ENCODE measurements at regions not wholly inside any gene's neighbourhood (a gene's known extent, or its start where the extent isn't known, plus 50 kb on each side); places are given as distances from the start of the nearest gene placed in this dataset.

GRCh38 chr11:15807827-15808226 is 548.5 kb downstream of the SOX6 start:
- Histone ChIP-seq H3K4me3 (replicated peaks in 1 of 3; ENCODE audit: low read depth in 2 of 3, low read length in 3 of 3) (no peak overlapping the region), H2AFZ (ENCODE audit: insufficient read depth, low read depth, low read length, poor library complexity, severe bottlenecking) (no peak overlapping the region), H3K36me3 (replicated peaks in 1 of 2; ENCODE audit: control insufficient read depth in 1 of 2, insufficient read depth in 2 of 2, low read length in 2 of 2) (no peaks in the 10 kb centered on the region), H3K27ac (ENCODE audit: low read depth in 1 of 2, low read length in 2 of 2) (no peak overlapping the region), H3K4me1 (ENCODE audit: control insufficient read depth in 1 of 2, insufficient read depth in 2 of 2, low read length in 2 of 2) (no peaks in the 10 kb centered on the region), H3K79me2 (ENCODE audit: insufficient read depth, low read length) (no peaks in the 10 kb centered on the region), H3K27me3 (ENCODE audit: control insufficient read depth in 2 of 2, insufficient read depth in 2 of 2, low read length in 2 of 2) (no peaks in the 10 kb centered on the region), H3K9me3 (replicated peaks in 1 of 2; ENCODE audit: control insufficient read depth in 1 of 2, insufficient read depth in 1 of 2, low read length in 2 of 2) (no peaks in the 10 kb centered on the region), H3K4me2 (replicated peaks; ENCODE audit: extremely low read depth, low read length, poor library complexity, severe bottlenecking) (no peak overlapping the region), H3K9ac (ENCODE audit: insufficient read depth, low read length, poor library complexity, severe bottlenecking) (no peak overlapping the region), H4K20me1 (ENCODE audit: insufficient read depth, low read length) (no peaks in the 10 kb centered on the region)
- intact Hi-C loops (cut with micrococcal nuclease): no loop called here
- Mint-ChIP-seq H3K9me3 (peaks cover 0 to 2% (median 0%) of the 10 kb centered on the region in 7 donors), H3K4me3 (no peak overlapping the region), H3K27me3 (ENCODE audit: low read depth in 3 of 3) (peaks cover 0 to 4% (median 1%) of the 10 kb centered on the region in 3 donors), H3K27ac (no peak overlapping the region), H3K36me3 (no peaks in the 10 kb centered on the region), H3K4me1 (no peaks in the 10 kb centered on the region)
- 100% methylated on average over 1 of the region's 2 CpGs for WGBS (ENCODE audit: insufficient coverage)
- TF ChIP-seq, protein P1, sequence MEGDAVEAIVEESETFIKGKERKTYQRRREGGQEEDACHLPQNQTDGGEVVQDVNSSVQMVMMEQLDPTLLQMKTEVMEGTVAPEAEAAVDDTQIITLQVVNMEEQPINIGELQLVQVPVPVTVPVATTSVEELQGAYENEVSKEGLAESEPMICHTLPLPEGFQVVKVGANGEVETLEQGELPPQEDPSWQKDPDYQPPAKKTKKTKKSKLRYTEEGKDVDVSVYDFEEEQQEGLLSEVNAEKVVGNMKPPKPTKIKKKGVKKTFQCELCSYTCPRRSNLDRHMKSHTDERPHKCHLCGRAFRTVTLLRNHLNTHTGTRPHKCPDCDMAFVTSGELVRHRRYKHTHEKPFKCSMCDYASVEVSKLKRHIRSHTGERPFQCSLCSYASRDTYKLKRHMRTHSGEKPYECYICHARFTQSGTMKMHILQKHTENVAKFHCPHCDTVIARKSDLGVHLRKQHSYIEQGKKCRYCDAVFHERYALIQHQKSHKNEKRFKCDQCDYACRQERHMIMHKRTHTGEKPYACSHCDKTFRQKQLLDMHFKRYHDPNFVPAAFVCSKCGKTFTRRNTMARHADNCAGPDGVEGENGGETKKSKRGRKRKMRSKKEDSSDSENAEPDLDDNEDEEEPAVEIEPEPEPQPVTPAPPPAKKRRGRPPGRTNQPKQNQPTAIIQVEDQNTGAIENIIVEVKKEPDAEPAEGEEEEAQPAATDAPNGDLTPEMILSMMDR (IDR thresholded peaks at IDR 0.05): no peak
- DNase-seq: no peak

- no peaks in the 10 kb centered on the region for H3K79me2 ChIP-seq (ENCODE audit: insufficient read depth, low read length)
- H2AFZ ChIP-seq (ENCODE audit: insufficient read depth, low read depth, low read length, poor library complexity, severe bottlenecking): no peak overlapping the region
- no peaks in the 10 kb centered on the region for H3K9me3 ChIP-seq (replicated peaks in 1 of 2; ENCODE audit: control insufficient read depth in 1 of 2, insufficient read depth in 1 of 2, low read length in 2 of 2)
- intact Hi-C loops (cut with micrococcal nuclease): no loop called here
- 100% methylated on average over 2 of the region's 3 CpGs for WGBS (ENCODE audit: insufficient coverage)
- no peaks in the 10 kb centered on the region for H4K20me1 ChIP-seq (ENCODE audit: insufficient read depth, low read length)
- H3K4me1 ChIP-seq (ENCODE audit: control insufficient read depth in 1 of 2, insufficient read depth in 2 of 2, low read length in 2 of 2): peaks cover 1 to 2% of the 10 kb centered on the region in 2 donors
- no peaks in the 10 kb centered on the region for H3K36me3 ChIP-seq (replicated peaks in 1 of 2; ENCODE audit: control insufficient read depth in 1 of 2, insufficient read depth in 2 of 2, low read length in 2 of 2)
- no peak for DNase-seq
- H3K27me3 Mint-ChIP-seq (ENCODE audit: low read depth in 3 of 3): peaks cover 0 to 5% (median 1%) of the 10 kb centered on the region in 3 donors
- no peak overlapping the region for H3K4me3 ChIP-seq (replicated peaks in 1 of 3; ENCODE audit: low read depth in 2 of 3, low read length in 3 of 3)
- H3K4me2 ChIP-seq (replicated peaks; ENCODE audit: extremely low read depth, low read length, poor library complexity, severe bottlenecking): no peak overlapping the region
- H3K27me3 ChIP-seq (ENCODE audit: control insufficient read depth in 2 of 2, insufficient read depth in 2 of 2, low read length in 2 of 2): no peaks in the 10 kb centered on the region
- no peak overlapping the region for H3K27ac ChIP-seq (ENCODE audit: low read depth in 1 of 2, low read length in 2 of 2)
- peaks cover 3% of the 10 kb centered on the region for H3K4me1 Mint-ChIP-seq
- TF ChIP-seq, protein P1 (IDR thresholded peaks at IDR 0.05): no peak
- H3K27ac Mint-ChIP-seq: no peak overlapping the region
- H3K4me3 Mint-ChIP-seq: no peak overlapping the region
- H3K36me3 Mint-ChIP-seq: no peaks in the 10 kb centered on the region
- no peak overlapping the region for H3K9ac ChIP-seq (ENCODE audit: insufficient read depth, low read length, poor library complexity, severe bottlenecking)
- peaks cover 0 to 2% (median 0%) of the 10 kb centered on the region in 7 donors for H3K9me3 Mint-ChIP-seq
Observed at GRCh38 chr11:15810082-15810481, 546.3 kb downstream of the SOX6 start.
